WTC11 (cell line): ENCODE measurements at regions not wholly inside any gene's neighbourhood (a gene's known extent, or its start where the extent isn't known, plus 50 kb on each side); places are given as distances from the start of the nearest gene placed in this dataset.

Experiments
- CREB1 ChIP-seq: sonication (generic); formaldehyde crosslinking; IDR thresholded peaks from 2 replicates; pipeline ENCODE4 v1.8.0; 2023; ENCODE audit warnings: mild to moderate bottlenecking, missing genetic modification reagents
- ZNF232 ChIP-seq: sonication (generic); formaldehyde crosslinking; IDR thresholded peaks from 2 replicates; pipeline ENCODE4 v1.8.0; 2022; ENCODE audit warnings: mild to moderate bottlenecking, missing genetic modification reagents
- TF ChIP-seq, protein P1 (sequence below): sonication (generic); formaldehyde crosslinking; IDR thresholded peaks from 2 replicates; pipeline ENCODE4 v1.8.0; 2022; ENCODE audit warnings: mild to moderate bottlenecking, missing genetic modification reagents
- TF ChIP-seq, protein P2 (sequence below): sonication (generic); formaldehyde crosslinking; IDR thresholded peaks from 2 replicates; pipeline ENCODE4 v1.8.0; 2023; ENCODE audit warnings: missing genetic modification reagents
- TF ChIP-seq, protein P3 (sequence below): fragments of 200-600 bp; IDR thresholded peaks from 2 replicates; pipeline ENCODE4 v1.8.0; 2022; ENCODE audit warnings: antibody characterized with exemption
- TF ChIP-seq, protein P4 (sequence below): sonication (generic); formaldehyde crosslinking; IDR thresholded peaks from 2 replicates; pipeline ENCODE4 v1.8.1; 2023; ENCODE audit warnings: mild to moderate bottlenecking, missing genetic modification reagents, moderate library complexity

DNA sequence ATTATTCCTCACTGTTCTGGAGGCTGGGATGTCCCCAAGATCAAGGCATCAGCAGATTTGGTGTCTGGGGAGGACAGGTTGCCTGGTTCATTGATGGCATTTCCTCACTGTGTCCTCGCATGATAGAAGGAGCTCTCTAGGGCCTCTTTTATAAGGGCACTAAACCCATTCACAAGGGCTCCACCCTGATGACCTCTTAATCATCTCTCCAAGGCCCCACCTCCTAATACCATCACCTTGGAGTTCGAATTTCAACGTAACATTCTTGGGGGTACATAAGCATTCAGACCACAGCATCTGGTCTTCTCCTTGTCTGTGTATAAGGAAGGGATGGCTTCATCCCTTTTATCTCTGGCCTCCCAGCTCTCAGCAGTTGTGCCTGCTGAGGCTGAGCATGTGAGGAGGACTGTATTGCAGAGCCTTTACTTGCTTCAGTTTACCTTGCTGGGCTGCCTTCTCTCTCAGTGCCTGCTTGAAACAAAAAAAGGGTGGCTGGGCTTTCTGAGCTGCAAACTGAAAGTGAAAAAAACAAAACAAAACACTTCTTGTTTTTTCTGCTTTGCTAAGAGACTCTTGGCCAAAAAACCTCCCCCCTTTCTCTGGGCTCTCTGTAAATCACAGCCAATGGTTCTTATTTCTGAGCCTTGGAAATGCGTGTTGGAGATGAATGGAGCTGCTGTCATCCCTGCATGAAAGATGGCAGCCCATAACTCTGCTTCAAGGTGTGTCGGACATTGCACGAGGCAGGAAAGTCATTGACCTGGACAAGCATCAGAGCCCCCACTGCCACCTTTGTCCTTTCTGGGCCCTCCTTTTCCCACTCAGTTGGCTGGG lies 75.8 kb downstream of the RHOU start:
- TF ChIP-seq, protein P1, sequence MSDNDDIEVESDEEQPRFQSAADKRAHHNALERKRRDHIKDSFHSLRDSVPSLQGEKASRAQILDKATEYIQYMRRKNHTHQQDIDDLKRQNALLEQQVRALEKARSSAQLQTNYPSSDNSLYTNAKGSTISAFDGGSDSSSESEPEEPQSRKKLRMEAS, result no peak
- TF ChIP-seq, protein P2, sequence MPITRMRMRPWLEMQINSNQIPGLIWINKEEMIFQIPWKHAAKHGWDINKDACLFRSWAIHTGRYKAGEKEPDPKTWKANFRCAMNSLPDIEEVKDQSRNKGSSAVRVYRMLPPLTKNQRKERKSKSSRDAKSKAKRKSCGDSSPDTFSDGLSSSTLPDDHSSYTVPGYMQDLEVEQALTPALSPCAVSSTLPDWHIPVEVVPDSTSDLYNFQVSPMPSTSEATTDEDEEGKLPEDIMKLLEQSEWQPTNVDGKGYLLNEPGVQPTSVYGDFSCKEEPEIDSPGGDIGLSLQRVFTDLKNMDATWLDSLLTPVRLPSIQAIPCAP (CRISPR knock-in tag), result no peak
- TF ChIP-seq, protein P3, sequence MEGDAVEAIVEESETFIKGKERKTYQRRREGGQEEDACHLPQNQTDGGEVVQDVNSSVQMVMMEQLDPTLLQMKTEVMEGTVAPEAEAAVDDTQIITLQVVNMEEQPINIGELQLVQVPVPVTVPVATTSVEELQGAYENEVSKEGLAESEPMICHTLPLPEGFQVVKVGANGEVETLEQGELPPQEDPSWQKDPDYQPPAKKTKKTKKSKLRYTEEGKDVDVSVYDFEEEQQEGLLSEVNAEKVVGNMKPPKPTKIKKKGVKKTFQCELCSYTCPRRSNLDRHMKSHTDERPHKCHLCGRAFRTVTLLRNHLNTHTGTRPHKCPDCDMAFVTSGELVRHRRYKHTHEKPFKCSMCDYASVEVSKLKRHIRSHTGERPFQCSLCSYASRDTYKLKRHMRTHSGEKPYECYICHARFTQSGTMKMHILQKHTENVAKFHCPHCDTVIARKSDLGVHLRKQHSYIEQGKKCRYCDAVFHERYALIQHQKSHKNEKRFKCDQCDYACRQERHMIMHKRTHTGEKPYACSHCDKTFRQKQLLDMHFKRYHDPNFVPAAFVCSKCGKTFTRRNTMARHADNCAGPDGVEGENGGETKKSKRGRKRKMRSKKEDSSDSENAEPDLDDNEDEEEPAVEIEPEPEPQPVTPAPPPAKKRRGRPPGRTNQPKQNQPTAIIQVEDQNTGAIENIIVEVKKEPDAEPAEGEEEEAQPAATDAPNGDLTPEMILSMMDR, result no peak
- TF ChIP-seq CREB1, result no peak
- no peak for TF ChIP-seq ZNF232 (CRISPR knock-in tag)
- TF ChIP-seq, protein P4, sequence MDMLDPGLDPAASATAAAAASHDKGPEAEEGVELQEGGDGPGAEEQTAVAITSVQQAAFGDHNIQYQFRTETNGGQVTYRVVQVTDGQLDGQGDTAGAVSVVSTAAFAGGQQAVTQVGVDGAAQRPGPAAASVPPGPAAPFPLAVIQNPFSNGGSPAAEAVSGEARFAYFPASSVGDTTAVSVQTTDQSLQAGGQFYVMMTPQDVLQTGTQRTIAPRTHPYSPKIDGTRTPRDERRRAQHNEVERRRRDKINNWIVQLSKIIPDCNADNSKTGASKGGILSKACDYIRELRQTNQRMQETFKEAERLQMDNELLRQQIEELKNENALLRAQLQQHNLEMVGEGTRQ (CRISPR knock-in tag), result no peak
